LNCaP clone FGC (cell line): ENCODE measurements at regions not wholly inside any gene's neighbourhood (a gene's known extent, or its start where the extent isn't known, plus 50 kb on each side); places are given as distances from the start of the nearest gene placed in this dataset.

Source experiments
- DNase-seq: peaks from one replicate; pipeline ENCODE4 v3.0.0-alpha.2; 2011; ENCODE audit warnings: low read depth
- H3K4me3 ChIP-seq: 2 replicates; pipeline ENCODE4 v1.5.1; 2011; ENCODE audit warnings: mild to moderate bottlenecking, low read depth, low read length, control low read depth
- TF ChIP-seq, protein P1 (sequence below): IDR thresholded peaks from 2 replicates; pipeline ENCODE4 v1.5.1; 2012; ENCODE audit warnings: mild to moderate bottlenecking; ENCODE audit not compliant: control insufficient read depth, insufficient read depth; ENCODE audit errors: extremely low read depth

DNA sequence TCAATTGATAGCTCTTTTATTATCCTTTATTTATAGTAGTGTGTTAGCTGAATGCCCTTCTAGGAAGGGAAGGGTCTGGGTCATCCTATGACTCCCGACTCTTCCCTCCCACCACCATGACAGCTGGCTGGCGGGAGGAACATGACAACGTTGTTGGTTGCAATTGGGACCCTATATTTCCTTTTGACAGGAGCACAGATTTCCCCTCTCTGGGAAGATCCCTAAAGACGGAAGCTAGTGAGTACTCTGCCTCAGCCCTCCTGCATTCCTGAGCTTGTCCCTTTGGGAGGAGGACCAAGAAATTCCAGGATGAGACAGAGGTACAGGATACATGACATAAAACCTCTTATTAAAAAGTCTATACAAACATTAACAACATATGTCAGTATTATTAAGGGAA, 485.4 kb downstream of the NAV3 start:
- TF ChIP-seq, protein P1, sequence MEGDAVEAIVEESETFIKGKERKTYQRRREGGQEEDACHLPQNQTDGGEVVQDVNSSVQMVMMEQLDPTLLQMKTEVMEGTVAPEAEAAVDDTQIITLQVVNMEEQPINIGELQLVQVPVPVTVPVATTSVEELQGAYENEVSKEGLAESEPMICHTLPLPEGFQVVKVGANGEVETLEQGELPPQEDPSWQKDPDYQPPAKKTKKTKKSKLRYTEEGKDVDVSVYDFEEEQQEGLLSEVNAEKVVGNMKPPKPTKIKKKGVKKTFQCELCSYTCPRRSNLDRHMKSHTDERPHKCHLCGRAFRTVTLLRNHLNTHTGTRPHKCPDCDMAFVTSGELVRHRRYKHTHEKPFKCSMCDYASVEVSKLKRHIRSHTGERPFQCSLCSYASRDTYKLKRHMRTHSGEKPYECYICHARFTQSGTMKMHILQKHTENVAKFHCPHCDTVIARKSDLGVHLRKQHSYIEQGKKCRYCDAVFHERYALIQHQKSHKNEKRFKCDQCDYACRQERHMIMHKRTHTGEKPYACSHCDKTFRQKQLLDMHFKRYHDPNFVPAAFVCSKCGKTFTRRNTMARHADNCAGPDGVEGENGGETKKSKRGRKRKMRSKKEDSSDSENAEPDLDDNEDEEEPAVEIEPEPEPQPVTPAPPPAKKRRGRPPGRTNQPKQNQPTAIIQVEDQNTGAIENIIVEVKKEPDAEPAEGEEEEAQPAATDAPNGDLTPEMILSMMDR: no peak
- H3K4me3 ChIP-seq: no peak overlapping the region
- DNase-seq: no peak

DNA sequence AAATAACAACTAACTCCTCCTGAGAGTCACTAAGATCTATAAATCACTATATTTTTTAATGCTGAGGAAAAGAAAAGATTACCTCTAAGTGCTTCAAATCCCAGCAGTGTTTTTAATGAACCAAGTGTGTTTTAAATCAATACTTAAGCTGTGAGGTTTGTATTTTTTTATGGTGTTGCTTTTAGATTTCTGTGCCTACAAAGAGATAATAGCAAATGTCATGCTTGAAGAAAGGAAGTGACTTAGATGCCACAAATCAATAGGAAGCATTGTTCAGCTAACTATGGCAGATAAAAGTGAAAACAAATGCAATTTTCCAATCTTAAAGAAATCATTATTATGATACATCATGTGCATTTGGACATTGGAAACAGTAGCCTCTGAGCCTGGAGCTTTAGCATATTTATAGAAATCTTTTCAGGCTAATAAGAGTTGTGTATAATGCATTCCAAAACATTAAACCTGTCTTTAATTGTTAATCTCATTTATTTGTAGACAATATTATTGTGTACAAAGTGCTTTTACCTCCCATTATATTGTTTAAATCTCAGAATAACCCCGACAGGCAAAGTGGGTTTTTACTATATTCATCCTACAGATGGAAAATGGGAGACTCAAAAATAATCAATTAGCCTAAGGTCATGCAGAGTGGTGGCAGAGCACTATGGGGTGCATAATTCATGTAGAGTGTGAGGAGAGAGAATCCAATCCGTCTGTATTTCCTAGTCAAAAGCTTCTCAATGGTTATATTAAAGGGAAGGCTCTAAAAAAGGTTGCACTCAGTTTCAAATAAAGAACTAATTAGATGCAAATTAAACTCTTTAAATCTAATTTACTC, 486.2 kb downstream of the NAV3 start:
- H3K4me3 ChIP-seq: no peak overlapping the region
- TF ChIP-seq, protein P1: no peak
- DNase-seq: no peak

DNA sequence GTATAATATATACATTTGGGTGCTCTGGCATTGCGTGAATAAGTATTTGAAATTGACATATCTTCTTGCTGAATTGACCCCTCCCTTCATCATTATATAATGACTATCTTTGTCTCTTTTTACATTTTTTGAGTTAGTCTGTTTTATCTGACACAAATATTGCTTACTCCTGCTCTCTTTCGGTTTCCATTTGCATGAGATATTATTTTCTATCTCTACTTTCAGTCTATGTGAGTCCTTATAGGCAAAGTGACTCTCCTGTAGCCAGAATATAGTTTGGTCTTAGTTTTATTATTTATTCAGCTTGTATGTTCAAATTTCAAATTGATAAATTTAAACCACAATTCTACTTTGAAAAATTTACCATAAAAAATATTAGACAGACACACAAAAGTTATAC, 491.0 kb downstream of the NAV3 start:
- no peak overlapping the region for H3K4me3 ChIP-seq
- DNase-seq: no peak
- TF ChIP-seq, protein P1: no peak

DNA sequence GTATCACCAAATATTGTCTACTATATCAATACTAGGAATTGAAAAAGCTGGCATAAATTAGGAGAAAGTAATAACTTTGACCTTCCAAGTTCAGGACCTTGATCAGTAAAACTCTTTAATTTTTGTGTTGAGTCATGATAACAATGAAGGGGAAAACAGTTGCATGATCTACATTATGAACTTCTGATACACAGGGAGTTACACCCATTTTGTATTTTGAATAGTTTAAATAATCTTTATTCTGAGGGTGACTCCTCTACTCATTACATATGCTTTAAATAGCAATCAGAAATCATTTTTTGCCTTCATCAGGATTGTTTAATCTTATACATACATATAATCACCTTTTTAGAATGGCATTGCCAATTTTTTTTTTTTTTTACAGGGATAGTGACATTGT, 492.5 kb downstream of the NAV3 start:
- H3K4me3 ChIP-seq: no peak overlapping the region
- TF ChIP-seq, protein P1: no peak
- DNase-seq: no peak

DNA sequence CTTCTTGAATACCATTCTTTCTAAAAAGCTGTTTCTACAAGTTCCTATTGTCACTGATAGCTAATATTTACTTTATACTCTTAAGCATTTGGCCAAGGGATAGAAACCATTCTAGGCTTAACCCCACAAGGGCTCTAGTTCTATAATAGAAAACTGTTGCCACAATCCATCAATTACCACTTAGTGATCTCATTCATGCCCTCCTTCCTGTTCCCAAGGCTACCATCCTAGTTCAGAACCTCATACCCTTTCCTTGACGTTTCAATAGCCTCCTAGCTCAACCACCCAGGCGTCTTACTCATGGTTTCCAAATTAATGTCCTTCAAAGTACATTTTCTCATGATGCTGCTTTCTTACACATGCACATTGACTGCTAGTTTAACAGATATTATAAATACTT, 493.5 kb downstream of the NAV3 start:
- TF ChIP-seq, protein P1: no peak
- DNase-seq: no peak
- H3K4me3 ChIP-seq: no peak overlapping the region

DNA sequence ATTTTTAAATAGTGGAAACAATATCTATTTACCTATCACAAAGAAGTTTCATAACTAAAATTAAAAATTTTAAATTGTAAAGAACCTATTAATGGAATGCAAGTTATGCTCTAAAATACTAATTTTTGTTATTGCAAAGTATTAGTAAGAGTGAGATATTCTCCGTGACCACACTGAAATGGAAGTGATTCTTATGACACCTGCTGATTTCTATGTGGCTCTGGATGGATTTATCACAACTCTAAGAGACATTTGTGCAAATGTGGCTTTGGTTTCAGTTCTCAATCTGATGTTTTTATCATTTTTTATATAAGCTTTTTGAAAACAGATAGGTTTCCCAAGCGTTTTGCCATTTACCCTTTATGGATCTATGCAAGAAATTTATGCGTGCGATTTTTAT, 497.8 kb downstream of the NAV3 start:
- H3K4me3 ChIP-seq: no peak overlapping the region
- TF ChIP-seq, protein P1: no peak
- no peak for DNase-seq

DNA sequence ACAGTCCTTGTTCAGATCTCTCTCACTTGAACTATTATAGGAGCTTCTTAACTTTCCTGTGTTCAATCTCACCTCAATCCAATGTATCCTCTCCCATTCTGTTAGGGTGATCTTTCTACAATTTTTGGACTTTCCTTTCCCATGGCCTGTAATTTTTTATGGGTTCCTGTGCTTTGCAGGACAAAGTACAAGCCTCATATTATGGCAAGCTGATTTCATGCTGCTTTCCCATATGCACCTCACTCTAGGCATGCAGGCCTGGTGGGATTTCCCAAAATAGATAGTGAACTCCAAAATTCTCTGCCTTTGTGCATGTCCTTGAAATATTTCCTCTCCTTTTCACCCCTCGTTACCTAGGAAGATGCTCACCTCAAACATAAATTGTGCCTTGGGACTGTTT, 499.4 kb downstream of the NAV3 start:
- no peak overlapping the region for H3K4me3 ChIP-seq
- TF ChIP-seq, protein P1: no peak
- no peak for DNase-seq
